ENCODE measurements at regions not wholly inside any gene's neighbourhood (a gene's known extent, or its start where the extent isn't known, plus 50 kb on each side); places are given as distances from the start of the nearest gene placed in this dataset.

DNA sequence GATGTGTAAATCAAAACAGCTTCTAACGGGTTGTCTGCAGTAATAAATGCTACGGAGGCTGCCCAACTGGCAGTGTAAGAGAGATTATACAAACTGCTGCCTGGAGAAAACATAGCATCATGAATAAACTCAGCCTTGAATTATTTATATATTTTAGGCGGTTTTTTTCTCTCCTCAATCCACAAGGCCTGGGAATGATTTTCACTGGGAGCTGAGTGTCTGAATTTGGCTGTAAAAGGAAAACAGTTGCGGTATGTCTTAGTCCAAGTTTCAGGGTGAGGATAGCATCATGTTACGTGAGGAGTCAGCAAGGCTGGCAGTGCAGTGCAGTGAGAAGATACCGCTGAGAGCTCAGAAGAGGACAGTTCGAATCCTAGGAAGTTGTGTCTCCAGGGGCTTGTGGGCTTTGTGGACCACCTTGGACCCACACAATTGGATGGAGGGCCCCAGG, 291.5 kb upstream of the BOD1L1 start:
- no peaks in the 10 kb centered on the region for H4K20me1 ChIP-seq (ENCODE audit: insufficient read depth)
- ChIA-PET POLR2A (ENCODE audit: unreplicated experiment) (no interaction called here), CTCF (no interaction called here)
- peaks cover 6% of the 10 kb centered on the region; the same call in 1 of the 2 replicates for H3K9me3 ChIP-seq (ENCODE audit: insufficient read depth, low read depth)
- no TSS peak for BruUV-seq (replicated peaks)
- no peak overlapping the region for H2AFZ ChIP-seq
- H3K36me3 ChIP-seq (ENCODE audit: low read depth), result no peaks in the 10 kb centered on the region
- H3K9me2 ChIP-seq (ENCODE audit: insufficient read depth), result no peaks in the 10 kb centered on the region; the same call in 1 of the 2 replicates
- no peaks in the 10 kb centered on the region for H3K27me3 ChIP-seq (ENCODE audit: insufficient read depth, low read depth)
- H3K4me3 ChIP-seq, result no peak overlapping the region
- no peak overlapping the region for H3K4me2 ChIP-seq
- DNase-seq, result no peak
- no peaks in the 10 kb centered on the region for H3K79me2 ChIP-seq (ENCODE audit: low read depth)
- TF ChIP-seq, protein P1, sequence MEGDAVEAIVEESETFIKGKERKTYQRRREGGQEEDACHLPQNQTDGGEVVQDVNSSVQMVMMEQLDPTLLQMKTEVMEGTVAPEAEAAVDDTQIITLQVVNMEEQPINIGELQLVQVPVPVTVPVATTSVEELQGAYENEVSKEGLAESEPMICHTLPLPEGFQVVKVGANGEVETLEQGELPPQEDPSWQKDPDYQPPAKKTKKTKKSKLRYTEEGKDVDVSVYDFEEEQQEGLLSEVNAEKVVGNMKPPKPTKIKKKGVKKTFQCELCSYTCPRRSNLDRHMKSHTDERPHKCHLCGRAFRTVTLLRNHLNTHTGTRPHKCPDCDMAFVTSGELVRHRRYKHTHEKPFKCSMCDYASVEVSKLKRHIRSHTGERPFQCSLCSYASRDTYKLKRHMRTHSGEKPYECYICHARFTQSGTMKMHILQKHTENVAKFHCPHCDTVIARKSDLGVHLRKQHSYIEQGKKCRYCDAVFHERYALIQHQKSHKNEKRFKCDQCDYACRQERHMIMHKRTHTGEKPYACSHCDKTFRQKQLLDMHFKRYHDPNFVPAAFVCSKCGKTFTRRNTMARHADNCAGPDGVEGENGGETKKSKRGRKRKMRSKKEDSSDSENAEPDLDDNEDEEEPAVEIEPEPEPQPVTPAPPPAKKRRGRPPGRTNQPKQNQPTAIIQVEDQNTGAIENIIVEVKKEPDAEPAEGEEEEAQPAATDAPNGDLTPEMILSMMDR (conservative IDR thresholded peaks at IDR 0.05), result no peak
- TF ChIP-seq EZH2 (IDR thresholded peaks at IDR 0.05; ENCODE audit: low read depth), result no peak
- H3F3A ChIP-seq (ENCODE audit: insufficient read depth, low read depth), result peaks cover 26% of the 10 kb centered on the region
- H3K27ac ChIP-seq, result peak overlapping the region; percentile 99
- intact Hi-C loops (cut with micrococcal nuclease; ENCODE audit: unreplicated experiment), result no loop called here
- H3K4me1 ChIP-seq (replicated peaks; ENCODE audit: insufficient read depth), result peaks cover 37% of the 10 kb centered on the region

DNA sequence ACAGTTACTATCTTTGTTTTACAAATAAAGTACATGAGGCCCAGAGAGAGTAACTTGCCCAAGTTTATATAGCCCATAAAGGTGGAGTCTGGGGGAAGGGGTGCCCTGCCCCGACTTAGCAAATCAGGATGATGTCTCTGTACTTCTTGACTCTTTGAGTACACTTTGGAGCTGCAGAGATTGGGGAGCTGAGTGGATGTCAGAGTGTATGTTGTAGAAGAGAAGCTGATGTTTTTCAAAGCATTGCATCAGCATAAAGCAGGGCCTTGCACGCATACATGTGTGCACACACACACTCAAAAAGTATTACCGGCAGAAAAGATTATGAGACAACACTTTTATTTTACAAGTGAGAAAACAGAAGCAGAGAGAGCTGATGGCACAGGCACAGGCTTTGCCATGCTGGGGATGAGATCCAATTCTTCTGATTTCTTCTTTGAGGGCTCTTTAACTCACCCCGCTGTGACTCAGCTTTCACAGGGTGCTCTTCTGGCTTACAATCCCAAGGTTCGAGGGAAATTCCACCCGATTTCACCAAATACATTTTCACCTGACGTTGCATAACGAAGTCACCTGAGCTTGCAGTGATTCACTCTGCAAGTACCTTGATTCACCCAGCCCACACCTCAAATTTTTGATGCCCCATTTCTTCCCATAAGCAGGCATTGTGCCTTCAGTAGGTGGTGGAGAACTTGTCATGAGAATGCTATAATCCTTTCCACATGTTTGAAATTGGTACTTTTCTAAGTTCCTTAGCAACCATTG, 292.8 kb upstream of the BOD1L1 start:
- CTCF ChIA-PET, result interaction anchor here (1.1 kb wide), 1 partner anchor 13 kb away, joined by 15 read pairs; no protein-coding TSS in a partner anchor
- peak overlapping the region; percentile 52 for H3K4me2 ChIP-seq
- H2AFZ ChIP-seq, result no peak overlapping the region; the same call in 1 of the 2 replicates
- BruUV-seq (replicated peaks), result TSS peak; percentile 88
- no peaks in the 10 kb centered on the region; the same call in 1 of the 2 replicates for H3K9me2 ChIP-seq (ENCODE audit: insufficient read depth)
- intact Hi-C loops (cut with micrococcal nuclease; ENCODE audit: unreplicated experiment), result loop anchor here (1.0 to 2.0 kb wide), 3 partner anchors 28 to 1085 kb away; no protein-coding TSS in a partner anchor
- peaks cover 26% of the 10 kb centered on the region for H3F3A ChIP-seq (ENCODE audit: insufficient read depth, low read depth)
- POLR2A ChIA-PET (ENCODE audit: unreplicated experiment), result interaction anchor here (0.6 kb wide), 1 partner anchor 69 kb away, joined by 4 read pairs; no protein-coding TSS in a partner anchor
- DNase-seq, result peak; percentile 58 to 94
- H3K9me3 ChIP-seq (ENCODE audit: insufficient read depth, low read depth), result peaks cover 6% of the 10 kb centered on the region; the same call in 1 of the 2 replicates
- no peak overlapping the region for H3K4me3 ChIP-seq
- H3K79me2 ChIP-seq (ENCODE audit: low read depth), result no peaks in the 10 kb centered on the region
- no peaks in the 10 kb centered on the region for H3K36me3 ChIP-seq (ENCODE audit: low read depth)
- peak overlapping the region; percentile 99 for H3K27ac ChIP-seq
- no peaks in the 10 kb centered on the region for H3K27me3 ChIP-seq (ENCODE audit: insufficient read depth, low read depth)
- H4K20me1 ChIP-seq (ENCODE audit: insufficient read depth), result no peaks in the 10 kb centered on the region
- H3K4me1 ChIP-seq (replicated peaks; ENCODE audit: insufficient read depth), result peaks cover 37% of the 10 kb centered on the region
- TF ChIP-seq, protein P1 (conservative IDR thresholded peaks at IDR 0.05), result no peak
- no peak for TF ChIP-seq EZH2 (IDR thresholded peaks at IDR 0.05; ENCODE audit: low read depth)

DNA sequence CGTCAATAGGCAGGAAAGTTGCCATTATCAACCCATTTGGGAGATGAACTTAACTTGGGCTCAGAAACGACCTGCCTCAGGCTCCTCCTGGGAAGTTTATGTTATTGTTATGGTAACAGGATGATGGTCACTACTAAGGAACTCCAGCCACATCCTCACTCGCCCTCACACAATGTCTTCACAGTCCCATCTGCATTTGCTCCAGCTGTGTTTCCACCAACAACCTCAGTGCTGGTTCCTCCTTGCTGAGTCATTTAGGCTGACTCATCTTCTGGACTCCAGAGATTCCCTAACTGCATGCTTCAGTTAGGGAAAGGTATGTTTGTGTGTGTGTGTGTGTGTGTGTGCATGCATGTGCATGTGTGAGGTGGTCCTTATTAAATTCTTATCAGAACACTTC, 293.4 kb upstream of the BOD1L1 start:
- Histone ChIP-seq H3K27me3 (ENCODE audit: insufficient read depth, low read depth) (no peaks in the 10 kb centered on the region), H3K4me2 (peak overlapping the region; percentile 52), H3K4me1 (replicated peaks; ENCODE audit: insufficient read depth) (peaks cover 37% of the 10 kb centered on the region), H3K9me2 (ENCODE audit: insufficient read depth) (no peaks in the 10 kb centered on the region; the same call in 1 of the 2 replicates), H3F3A (ENCODE audit: insufficient read depth, low read depth) (peaks cover 26% of the 10 kb centered on the region), H3K4me3 (no peak overlapping the region), H3K9me3 (ENCODE audit: insufficient read depth, low read depth) (peaks cover 6% of the 10 kb centered on the region; the same call in 1 of the 2 replicates), H4K20me1 (ENCODE audit: insufficient read depth) (no peaks in the 10 kb centered on the region), H3K36me3 (ENCODE audit: low read depth) (no peaks in the 10 kb centered on the region), H2AFZ (no peak overlapping the region; the same call in 1 of the 2 replicates), H3K79me2 (ENCODE audit: low read depth) (no peaks in the 10 kb centered on the region), H3K27ac (peak overlapping the region; percentile 99)
- intact Hi-C loops (cut with micrococcal nuclease; ENCODE audit: unreplicated experiment), result loop anchor here (1.0 to 2.0 kb wide), 6 partner anchors 14 to 1084 kb away; no protein-coding TSS in a partner anchor
- no peak for TF ChIP-seq EZH2 (IDR thresholded peaks at IDR 0.05; ENCODE audit: low read depth)
- TF ChIP-seq, protein P1 (conservative IDR thresholded peaks at IDR 0.05), result no peak
- no TSS peak for BruUV-seq (replicated peaks)
- CTCF ChIA-PET, result interaction anchor here (1.1 kb wide), 1 partner anchor 13 kb away, joined by 15 read pairs; no protein-coding TSS in a partner anchor
- DNase-seq, result peak; percentile 78 to 97
- POLR2A ChIA-PET (ENCODE audit: unreplicated experiment), result interaction anchor here (0.6 kb wide), 2 partner anchors 68 to 71 kb away, joined by 4 to 5 read pairs; no protein-coding TSS in a partner anchor
